WTC11 (cell line): ENCODE measurements at regions not wholly inside any gene's neighbourhood (a gene's known extent, or its start where the extent isn't known, plus 50 kb on each side); places are given as distances from the start of the nearest gene placed in this dataset.

Experiments used
- IRF2 ChIP-seq: sonication (generic); formaldehyde crosslinking; IDR thresholded peaks from 2 replicates; pipeline ENCODE4 v1.8.0; 2022; ENCODE audit warnings: low read depth, missing genetic modification reagents, borderline replicate concordance
- ZSCAN18 ChIP-seq: fragments of 250-450 bp; sonication (Bioruptor Pico); IDR thresholded peaks from 2 replicates; pipeline ENCODE4 v2.1.2; 2022; ENCODE audit warnings: mild to moderate bottlenecking, moderate library complexity
- TF ChIP-seq, protein P1 (sequence below): sonication (generic); formaldehyde crosslinking; IDR thresholded peaks from 2 replicates; pipeline ENCODE4 v1.8.1; 2023; ENCODE audit warnings: mild to moderate bottlenecking, missing genetic modification reagents, moderate library complexity

- TF ChIP-seq, protein P1, sequence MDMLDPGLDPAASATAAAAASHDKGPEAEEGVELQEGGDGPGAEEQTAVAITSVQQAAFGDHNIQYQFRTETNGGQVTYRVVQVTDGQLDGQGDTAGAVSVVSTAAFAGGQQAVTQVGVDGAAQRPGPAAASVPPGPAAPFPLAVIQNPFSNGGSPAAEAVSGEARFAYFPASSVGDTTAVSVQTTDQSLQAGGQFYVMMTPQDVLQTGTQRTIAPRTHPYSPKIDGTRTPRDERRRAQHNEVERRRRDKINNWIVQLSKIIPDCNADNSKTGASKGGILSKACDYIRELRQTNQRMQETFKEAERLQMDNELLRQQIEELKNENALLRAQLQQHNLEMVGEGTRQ (CRISPR knock-in tag) = no peak
- TF ChIP-seq ZSCAN18 (no peak), IRF2 (CRISPR knock-in tag) (no peak)
Measured at GRCh38 chr5:123718238-123718637, 206.3 kb downstream of the CSNK1G3 start.
